ENCODE measurements at regions not wholly inside any gene's neighbourhood (a gene's known extent, or its start where the extent isn't known, plus 50 kb on each side); places are given as distances from the start of the nearest gene placed in this dataset.
"Not testable (repeated sequence)": the region's sequence is repeated elsewhere in the genome, so short reads cannot be mapped to it uniquely, and the experiment has no call there.

- peak; percentile 83 for DNase-seq
Observed at GRCh38 chr6:113361014-113361645, 496.0 kb upstream of the MARCKS start.

- no peak for DNase-seq
Observed at GRCh38 chr6:113362301-113363047, 494.7 kb upstream of the MARCKS start.

- peak; percentile 26 for DNase-seq
Observed at GRCh38 chr6:113363048-113363798, 493.9 kb upstream of the MARCKS start.

- peak; percentile 76 for DNase-seq
Observed at GRCh38 chr6:113363866-113364265, 493.3 kb upstream of the MARCKS start.

GRCh38 chr6:113364766-113365165, 492.4 kb upstream of the MARCKS start:
- no peak for DNase-seq

GRCh38 chr6:113365191-113365590, 492.0 kb upstream of the MARCKS start:
- DNase-seq, result peak; percentile 46

- DNase-seq, result no peak
Observed at GRCh38 chr6:113366505-113366904, 490.6 kb upstream of the MARCKS start.

GRCh38 chr6:113370508-113371502, 486.3 kb upstream of the MARCKS start:
- DNase-seq, result no peak

GRCh38 chr6:113375466-113375865, 481.7 kb upstream of the MARCKS start:
- DNase-seq, result not testable (repeated sequence)

GRCh38 chr6:113375950-113376846, 480.9 kb upstream of the MARCKS start:
- peak; percentile 80 for DNase-seq

GRCh38 chr6:113376847-113377165, 480.3 kb upstream of the MARCKS start:
- DNase-seq, result no peak

GRCh38 chr6:113377362-113377942, 479.7 kb upstream of the MARCKS start:
- DNase-seq, result no peak

GRCh38 chr6:113380591-113380990, 476.6 kb upstream of the MARCKS start:
- DNase-seq, result no peak

GRCh38 chr6:113381232-113381631, 475.9 kb upstream of the MARCKS start:
- peak; percentile 75 for DNase-seq

GRCh38 chr6:113381959-113382358, 475.2 kb upstream of the MARCKS start:
- peak; percentile 45 for DNase-seq

- peak; percentile 55 for DNase-seq
Observed at GRCh38 chr6:113383701-113384100, 473.4 kb upstream of the MARCKS start.

GRCh38 chr6:113385020-113385431, 472.1 kb upstream of the MARCKS start:
- DNase-seq, result peak; percentile 71

GRCh38 chr6:113388996-113389395, 468.1 kb upstream of the MARCKS start:
- DNase-seq, result no peak

GRCh38 chr6:113392551-113393055, 464.5 kb upstream of the MARCKS start:
- DNase-seq, result no peak

GRCh38 chr6:113394216-113394615, 462.9 kb upstream of the MARCKS start:
- no peak for DNase-seq

GRCh38 chr6:113394729-113395128, 462.4 kb upstream of the MARCKS start:
- DNase-seq, result no peak

All from HCEC 1CT (cell line).